D721Med (cell line): ENCODE measurements at regions not wholly inside any gene's neighbourhood (a gene's known extent, or its start where the extent isn't known, plus 50 kb on each side); places are given as distances from the start of the nearest gene placed in this dataset.

Experiments
- DNase-seq: peaks from one replicate; pipeline ENCODE4 v3.0.0; 2011; ENCODE audit warnings: low spot score; ENCODE audit not compliant: insufficient read length
- FAIRE-seq: peaks from 2 replicates; lab custom pipeline; 2011; peaks lifted over from hg19 to GRCh38; lab: Jason Lieb, UNC
- CTCF ChIP-seq: IDR thresholded peaks from 2 replicates; pipeline ENCODE4 v1.5.1; 2012; ENCODE audit warnings: mild to moderate bottlenecking, control low read depth; ENCODE audit not compliant: insufficient read depth; ENCODE audit errors: missing control alignments

- no peak for TF ChIP-seq CTCF
- no peak for DNase-seq
- FAIRE-seq = no peak
Measured at GRCh38 chr5:21684992-21685391, 1168.2 kb downstream of the CDH12 start.

GRCh38 chr5:21681911-21682310, 1171.2 kb downstream of the CDH12 start:
- no peak for DNase-seq
- no peak for FAIRE-seq
- no peak for TF ChIP-seq CTCF

GRCh38 chr5:21680641-21681040, 1172.5 kb downstream of the CDH12 start:
- FAIRE-seq = no peak
- TF ChIP-seq CTCF = no peak
- DNase-seq = no peak

GRCh38 chr5:21680196-21680595, 1172.9 kb downstream of the CDH12 start:
- FAIRE-seq (no peak), DNase-seq (no peak)
- no peak for TF ChIP-seq CTCF

- FAIRE-seq (no peak), DNase-seq (no peak)
- no peak for TF ChIP-seq CTCF
Measured at GRCh38 chr5:21678526-21678925, 1174.6 kb downstream of the CDH12 start.

- no peak for DNase-seq
- TF ChIP-seq CTCF = no peak
- FAIRE-seq = no peak
Measured at GRCh38 chr5:21672911-21673310, 1180.2 kb downstream of the CDH12 start.

- no peak for DNase-seq
- TF ChIP-seq CTCF = no peak
- FAIRE-seq = no peak
Measured at GRCh38 chr5:21672360-21672759, 1180.8 kb downstream of the CDH12 start.
